ENCODE measurements at regions not wholly inside any gene's neighbourhood (a gene's known extent, or its start where the extent isn't known, plus 50 kb on each side); places are given as distances from the start of the nearest gene placed in this dataset.
"Not testable (repeated sequence)": the region's sequence is repeated elsewhere in the genome, so short reads cannot be mapped to it uniquely, and the experiment has no call there.

GRCh38 chr18:65206551-65207260 lies 544.1 kb upstream of the CDH7 start:
- H3K9ac ChIP-seq, result no peak overlapping the region
- no peak overlapping the region for H3K4me2 ChIP-seq (ENCODE audit: low read length)
- no peak for TF ChIP-seq CTCF (IDR thresholded peaks at IDR 0.05)
- H2AFZ ChIP-seq, result no peak overlapping the region
- no peaks in the 10 kb centered on the region for H3K9me3 ChIP-seq (ENCODE audit: control insufficient read depth, low read length)
- H3K4me1 ChIP-seq, result no peaks in the 10 kb centered on the region
- no peaks in the 10 kb centered on the region for H3K79me2 ChIP-seq
- no peaks in the 10 kb centered on the region for H3K36me3 ChIP-seq (ENCODE audit: control insufficient read depth, insufficient read depth, low read length)
- no peak overlapping the region for H3K27ac ChIP-seq
- H3K27me3 ChIP-seq (ENCODE audit: control insufficient read depth, insufficient read depth, low read length), result no peaks in the 10 kb centered on the region
- no peak overlapping the region for H3K4me3 ChIP-seq (ENCODE audit: low read depth, low read length)

GRCh38 chr18:65202091-65202490 lies 548.7 kb upstream of the CDH7 start:
- Histone ChIP-seq H3K9me3 (ENCODE audit: control insufficient read depth, low read length) (no peaks in the 10 kb centered on the region), H3K27me3 (ENCODE audit: control insufficient read depth, insufficient read depth, low read length) (no peaks in the 10 kb centered on the region), H3K9ac (no peak overlapping the region), H2AFZ (no peak overlapping the region), H3K27ac (no peak overlapping the region), H3K36me3 (ENCODE audit: control insufficient read depth, insufficient read depth, low read length) (no peaks in the 10 kb centered on the region), H3K4me1 (no peaks in the 10 kb centered on the region), H3K4me3 (ENCODE audit: low read depth, low read length) (no peak overlapping the region), H3K79me2 (no peaks in the 10 kb centered on the region), H3K4me2 (ENCODE audit: low read length) (no peak overlapping the region)
- no peak for TF ChIP-seq CTCF (IDR thresholded peaks at IDR 0.05)

- no peak overlapping the region for H3K4me3 ChIP-seq (ENCODE audit: low read depth, low read length)
- no peaks in the 10 kb centered on the region for H3K4me1 ChIP-seq
- no peaks in the 10 kb centered on the region for H3K36me3 ChIP-seq (ENCODE audit: control insufficient read depth, insufficient read depth, low read length)
- H3K4me2 ChIP-seq (ENCODE audit: low read length), result no peak overlapping the region
- H3K9me3 ChIP-seq (ENCODE audit: control insufficient read depth, low read length), result no peaks in the 10 kb centered on the region
- no peak overlapping the region for H2AFZ ChIP-seq
- no peaks in the 10 kb centered on the region for H3K79me2 ChIP-seq
- TF ChIP-seq CTCF (IDR thresholded peaks at IDR 0.05), result no peak
- no peak overlapping the region for H3K9ac ChIP-seq
- H3K27ac ChIP-seq, result no peak overlapping the region
- no peaks in the 10 kb centered on the region for H3K27me3 ChIP-seq (ENCODE audit: control insufficient read depth, insufficient read depth, low read length)
Measured at GRCh38 chr18:65175681-65176080, 575.1 kb upstream of the CDH7 start.

- H3K27me3 ChIP-seq (ENCODE audit: control insufficient read depth, insufficient read depth, low read length); H3K4me1 ChIP-seq; H2AFZ ChIP-seq; H3K4me2 ChIP-seq (ENCODE audit: low read length); H3K9me3 ChIP-seq (ENCODE audit: control insufficient read depth, low read length); H3K9ac ChIP-seq; H3K4me3 ChIP-seq (ENCODE audit: low read depth, low read length); H3K79me2 ChIP-seq; H3K27ac ChIP-seq; H3K36me3 ChIP-seq (ENCODE audit: control insufficient read depth, insufficient read depth, low read length): not testable (repeated sequence)
Measured at GRCh38 chr18:65162086-65162485, 588.7 kb upstream of the CDH7 start.

GRCh38 chr18:65146482-65147021 lies 604.3 kb upstream of the CDH7 start:
- H3K4me2 ChIP-seq (ENCODE audit: low read length), result no peak overlapping the region
- H2AFZ ChIP-seq, result no peak overlapping the region
- no peak overlapping the region for H3K4me3 ChIP-seq (ENCODE audit: low read depth, low read length)
- TF ChIP-seq CTCF (IDR thresholded peaks at IDR 0.05), result no peak
- H3K79me2 ChIP-seq, result no peaks in the 10 kb centered on the region
- H3K27me3 ChIP-seq (ENCODE audit: control insufficient read depth, insufficient read depth, low read length), result no peaks in the 10 kb centered on the region
- H3K9me3 ChIP-seq (ENCODE audit: control insufficient read depth, low read length), result no peaks in the 10 kb centered on the region
- no peak overlapping the region for H3K27ac ChIP-seq
- no peaks in the 10 kb centered on the region for H3K36me3 ChIP-seq (ENCODE audit: control insufficient read depth, insufficient read depth, low read length)
- H3K9ac ChIP-seq, result no peak overlapping the region
- H3K4me1 ChIP-seq, result no peaks in the 10 kb centered on the region
